ENCODE measurements at regions not wholly inside any gene's neighbourhood (a gene's known extent, or its start where the extent isn't known, plus 50 kb on each side); places are given as distances from the start of the nearest gene placed in this dataset.

- TF ChIP-seq CTCF (IDR thresholded peaks at IDR 0.05) (no peak), POLR2AphosphoS5 (IDR thresholded peaks at IDR 0.05) (no peak)
Measured at GRCh38 chr1:95440511-95440910, 206.5 kb downstream of the RWDD3 start.
